Epithelial cell of esophagus (primary cell): ENCODE measurements at regions not wholly inside any gene's neighbourhood (a gene's known extent, or its start where the extent isn't known, plus 50 kb on each side); places are given as distances from the start of the nearest gene placed in this dataset.
A peak's percentile ranks its signal among the peaks of the same experiment; 100 is the strongest.

Experiments used
- DNase-seq: peaks from one replicate; pipeline ENCODE4 v3.0.0; 2010; ENCODE audit warnings: low read depth
- H3K4me3 ChIP-seq: 2 replicates; pipeline ENCODE4 v1.5.1; 2011; ENCODE audit warnings: mild to moderate bottlenecking, low read length, control low read depth
- CTCF ChIP-seq: IDR thresholded peaks from 2 replicates; pipeline ENCODE4 v1.5.1; 2011; ENCODE audit warnings: low read depth, mild to moderate bottlenecking, low read length, control low read depth, inconsistent platforms; ENCODE audit not compliant: insufficient read depth; ENCODE audit errors: missing control alignments

GRCh38 chr5:8157320-8157822 is 288.4 kb downstream of the MTRR start:
- no peak for TF ChIP-seq CTCF
- H3K4me3 ChIP-seq = no peak overlapping the region
- no peak for DNase-seq

GRCh38 chr5:8176101-8176693 is 307.2 kb downstream of the MTRR start:
- no peak for TF ChIP-seq CTCF
- H3K4me3 ChIP-seq = no peak overlapping the region
- peak; percentile 24 for DNase-seq

- TF ChIP-seq CTCF = peak; percentile 50
- peak; percentile 27 for DNase-seq
- H3K4me3 ChIP-seq = no peak overlapping the region
Measured at GRCh38 chr5:8184455-8185063, 315.6 kb downstream of the MTRR start.

- no peak for DNase-seq
- H3K4me3 ChIP-seq = no peak overlapping the region
- TF ChIP-seq CTCF = no peak
Measured at GRCh38 chr5:8185852-8186251, 316.9 kb downstream of the MTRR start.

- TF ChIP-seq CTCF = no peak
- no peak for DNase-seq
- no peak overlapping the region for H3K4me3 ChIP-seq
Measured at GRCh38 chr5:8188874-8189565, 320.1 kb downstream of the MTRR start.

GRCh38 chr5:8192840-8193239 is 323.9 kb downstream of the MTRR start:
- TF ChIP-seq CTCF = no peak
- DNase-seq = no peak
- H3K4me3 ChIP-seq = no peak overlapping the region
